ENCODE measurements at regions not wholly inside any gene's neighbourhood (a gene's known extent, or its start where the extent isn't known, plus 50 kb on each side); places are given as distances from the start of the nearest gene placed in this dataset.
"Not testable (repeated sequence)": the region's sequence is repeated elsewhere in the genome, so short reads cannot be mapped to it uniquely, and the experiment has no call there.

GRCh38 chr1:74963120-74963519, 171.1 kb upstream of the LHX8 start:
- DNase-seq (ENCODE audit: low read depth): no peak
- TF ChIP-seq CTCF (conservative IDR thresholded peaks at IDR 0.05; ENCODE audit: low read depth, low read length): no peak

GRCh38 chr1:74964508-74965102, 169.6 kb upstream of the LHX8 start:
- DNase-seq (ENCODE audit: low read depth): peak; percentile 0
- no peak for TF ChIP-seq CTCF (conservative IDR thresholded peaks at IDR 0.05; ENCODE audit: low read depth, low read length)

More at GRCh38 chr1:74963120-74963519, 171.1 kb upstream of the LHX8 start:
- no peak overlapping the region for H3K4me3 ChIP-seq (ENCODE audit: low read depth, low read length)

GRCh38 chr1:74969566-74970135, 164.5 kb upstream of the LHX8 start:
- H3K4me3 ChIP-seq (ENCODE audit: low read depth, low read length): no peak overlapping the region
- no peak for TF ChIP-seq CTCF (conservative IDR thresholded peaks at IDR 0.05; ENCODE audit: low read depth, low read length)
- no peak for DNase-seq (ENCODE audit: low read depth)

More at GRCh38 chr1:74964508-74965102, 169.6 kb upstream of the LHX8 start:
- H3K4me3 ChIP-seq (ENCODE audit: low read depth, low read length): no peak overlapping the region

- no peak for TF ChIP-seq CTCF (conservative IDR thresholded peaks at IDR 0.05; ENCODE audit: low read depth, low read length)
- no peak overlapping the region for H3K4me3 ChIP-seq (ENCODE audit: low read depth, low read length)
- no peak for DNase-seq (ENCODE audit: low read depth)
These were observed 162.2 kb upstream of the LHX8 start for GRCh38 chr1:74971982-74972381.

GRCh38 chr1:74976491-74976890, 157.7 kb upstream of the LHX8 start:
- no peak overlapping the region for H3K4me3 ChIP-seq (ENCODE audit: low read depth, low read length)
- TF ChIP-seq CTCF (conservative IDR thresholded peaks at IDR 0.05; ENCODE audit: low read depth, low read length): no peak
- no peak for DNase-seq (ENCODE audit: low read depth)

- not testable (repeated sequence) for DNase-seq (ENCODE audit: low read depth); H3K4me3 ChIP-seq (ENCODE audit: low read depth, low read length)
These were observed 141.7 kb upstream of the LHX8 start for GRCh38 chr1:74992448-74992847.

GRCh38 chr1:74995821-74996220, 138.4 kb upstream of the LHX8 start:
- no peak for TF ChIP-seq CTCF (conservative IDR thresholded peaks at IDR 0.05; ENCODE audit: low read depth, low read length)
- DNase-seq (ENCODE audit: low read depth): no peak
- no peak overlapping the region for H3K4me3 ChIP-seq (ENCODE audit: low read depth, low read length)
